Neural progenitor cell (in vitro differentiated cells): ENCODE measurements at regions not wholly inside any gene's neighbourhood (a gene's known extent, or its start where the extent isn't known, plus 50 kb on each side); places are given as distances from the start of the nearest gene placed in this dataset.

ENCODE experiments used
- DNase-seq: peaks from one replicate; pipeline ENCODE4 v3.0.0-alpha.2; 2016; ENCODE audit warnings: low spot score
- H2AFZ ChIP-seq: fragments of 200-600 bp; sonication (generic); replicated peaks from 2 replicates; pipeline ENCODE4 v1.6.1; 2016; ENCODE audit warnings: antibody characterized with exemption
- H3F3A ChIP-seq: fragments of 200-600 bp; sonication (generic); 2 replicates; pipeline ENCODE4 v1.6.1; 2016; ENCODE audit warnings: antibody characterized with exemption, low read depth
- H3K27ac ChIP-seq: fragments of 200-600 bp; sonication (generic); 2 replicates; pipeline ENCODE4 v1.5.1; 2016; ENCODE audit warnings: mild to moderate bottlenecking
- H3K27me3 ChIP-seq: fragments of 200-600 bp; sonication (generic); 2 replicates; pipeline ENCODE4 v1.6.1; 2016; ENCODE audit warnings: mild to moderate bottlenecking, moderate library complexity
- H3K36me3 ChIP-seq: fragments of 200-600 bp; sonication (generic); 2 replicates; pipeline ENCODE4 v1.5.1; 2016
- H3K4me1 ChIP-seq: fragments of 200-600 bp; sonication (generic); 2 replicates; pipeline ENCODE4 v1.6.1; 2016; ENCODE audit warnings: mixed run types
- H3K4me2 ChIP-seq: fragments of 200-600 bp; sonication (generic); 2 replicates; pipeline ENCODE4 v1.6.1; 2016
- H3K4me3 ChIP-seq: fragments of 200-600 bp; sonication (generic); 2 replicates; pipeline ENCODE4 v1.5.1; 2016
- H3K79me2 ChIP-seq: fragments of 200-600 bp; sonication (generic); 2 replicates; pipeline ENCODE4 v1.6.1; 2016; ENCODE audit warnings: low read depth
- H3K9ac ChIP-seq: fragments of 200-600 bp; sonication (generic); 2 replicates; pipeline ENCODE4 v1.6.1; 2016
- H3K9me3 ChIP-seq: fragments of 200-600 bp; sonication (generic); 2 replicates; pipeline ENCODE4 v1.5.1; 2016; ENCODE audit warnings: low read depth
- H4K20me1 ChIP-seq: fragments of 200-600 bp; sonication (generic); 2 replicates; pipeline ENCODE4 v1.6.1; 2016; ENCODE audit warnings: low read depth
- H3K27ac Mint-ChIP-seq: 3 replicates; pipeline ENCODE4 v1.8.0; 2021; ENCODE audit warnings: mixed read lengths
- H3K27me3 Mint-ChIP-seq: 2 replicates; pipeline ENCODE4 v1.8.0; 2022; ENCODE audit warnings: low read depth, mild to moderate bottlenecking, inconsistent platforms, moderate library complexity, mixed read lengths; ENCODE audit not compliant: insufficient read depth
- H3K36me3 Mint-ChIP-seq: 3 replicates; pipeline ENCODE4 v1.8.0; 2021; ENCODE audit warnings: mixed read lengths
- H3K4me1 Mint-ChIP-seq: 3 replicates; pipeline ENCODE4 v1.8.0; 2021; ENCODE audit warnings: mixed read lengths
- H3K4me3 Mint-ChIP-seq: 3 replicates; pipeline ENCODE4 v1.8.0; 2021; ENCODE audit warnings: mild to moderate bottlenecking, moderate library complexity, mixed read lengths
- H3K9me3 Mint-ChIP-seq: 3 replicates; pipeline ENCODE4 v1.8.0; 2020; ENCODE audit warnings: mixed read lengths
- EZH2 ChIP-seq: fragments of 200-600 bp; sonication (generic); IDR thresholded peaks from 2 replicates; pipeline ENCODE4 v1.6.1; 2017; ENCODE audit warnings: antibody characterized with exemption, mild to moderate bottlenecking, moderate library complexity
- EZH2phosphoT487 ChIP-seq: fragments of 200-600 bp; sonication (generic); IDR thresholded peaks from 2 replicates; pipeline ENCODE4 v1.6.1; 2017; ENCODE audit warnings: antibody characterized with exemption
- TF ChIP-seq, protein P1 (sequence below): fragments of 200-600 bp; sonication (generic); IDR thresholded peaks from 2 replicates; pipeline ENCODE4 v1.5.1; 2017; ENCODE audit warnings: antibody characterized with exemption, mild to moderate bottlenecking

DNA sequence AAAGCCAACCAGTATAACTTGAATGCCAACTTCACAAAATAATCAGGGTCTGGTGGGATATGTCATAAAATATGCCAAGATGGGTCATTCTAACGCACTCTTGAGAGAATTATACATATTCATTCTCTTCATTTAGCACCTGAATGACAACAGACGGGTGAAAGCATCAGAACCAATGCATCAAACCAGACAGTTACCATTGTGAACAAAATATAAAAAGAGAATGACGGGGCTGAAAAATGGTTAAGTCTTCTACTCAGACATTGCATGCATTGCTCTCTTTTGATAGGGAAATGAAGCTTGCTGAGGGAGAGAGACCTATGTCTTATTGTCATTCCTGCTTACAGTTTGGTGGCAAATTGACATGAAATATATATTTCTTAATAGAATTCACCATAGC, 702.1 kb downstream of the NOVA1 start:
- no peak overlapping the region for H3K4me2 ChIP-seq
- no peak for DNase-seq

DNA sequence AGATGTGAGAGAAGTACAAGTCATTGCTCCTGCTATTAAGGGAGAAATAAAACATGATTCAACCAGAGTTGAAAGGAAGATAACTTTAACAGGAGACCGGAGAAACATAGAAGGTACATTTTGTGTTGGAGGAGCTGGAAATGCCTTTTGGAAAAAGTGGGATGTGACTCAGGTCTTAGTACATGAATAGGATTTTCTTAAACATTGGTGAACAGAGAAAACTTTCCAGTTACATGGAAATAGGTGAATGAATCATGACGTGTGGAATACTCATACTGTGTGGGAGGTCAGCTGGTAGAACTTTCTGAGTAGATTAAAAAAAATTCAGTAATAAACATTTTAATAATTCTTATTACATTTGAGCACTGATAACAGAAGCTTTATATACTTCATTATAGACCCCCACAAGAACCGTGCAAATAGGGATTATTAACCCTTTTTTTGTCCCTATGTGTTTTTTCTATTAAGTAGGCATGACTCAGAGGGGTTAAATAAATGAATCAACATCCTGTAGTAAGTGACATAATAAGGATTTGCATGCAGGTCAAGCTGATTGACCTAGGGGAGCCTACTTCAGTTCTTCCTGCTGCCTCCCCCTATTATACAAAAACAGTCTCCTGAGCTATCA, 710.5 kb downstream of the NOVA1 start:
- no peak for TF ChIP-seq EZH2
- TF ChIP-seq EZH2phosphoT487: no peak
- TF ChIP-seq, protein P1, sequence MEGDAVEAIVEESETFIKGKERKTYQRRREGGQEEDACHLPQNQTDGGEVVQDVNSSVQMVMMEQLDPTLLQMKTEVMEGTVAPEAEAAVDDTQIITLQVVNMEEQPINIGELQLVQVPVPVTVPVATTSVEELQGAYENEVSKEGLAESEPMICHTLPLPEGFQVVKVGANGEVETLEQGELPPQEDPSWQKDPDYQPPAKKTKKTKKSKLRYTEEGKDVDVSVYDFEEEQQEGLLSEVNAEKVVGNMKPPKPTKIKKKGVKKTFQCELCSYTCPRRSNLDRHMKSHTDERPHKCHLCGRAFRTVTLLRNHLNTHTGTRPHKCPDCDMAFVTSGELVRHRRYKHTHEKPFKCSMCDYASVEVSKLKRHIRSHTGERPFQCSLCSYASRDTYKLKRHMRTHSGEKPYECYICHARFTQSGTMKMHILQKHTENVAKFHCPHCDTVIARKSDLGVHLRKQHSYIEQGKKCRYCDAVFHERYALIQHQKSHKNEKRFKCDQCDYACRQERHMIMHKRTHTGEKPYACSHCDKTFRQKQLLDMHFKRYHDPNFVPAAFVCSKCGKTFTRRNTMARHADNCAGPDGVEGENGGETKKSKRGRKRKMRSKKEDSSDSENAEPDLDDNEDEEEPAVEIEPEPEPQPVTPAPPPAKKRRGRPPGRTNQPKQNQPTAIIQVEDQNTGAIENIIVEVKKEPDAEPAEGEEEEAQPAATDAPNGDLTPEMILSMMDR: no peak
- no peak for DNase-seq
- no peak overlapping the region for H3K4me3 Mint-ChIP-seq
- no peaks in the 10 kb centered on the region for H3F3A ChIP-seq
- no peak overlapping the region for H3K4me2 ChIP-seq
- H3K27ac ChIP-seq: no peak overlapping the region
- no peaks in the 10 kb centered on the region for H3K27me3 ChIP-seq
- H2AFZ ChIP-seq: no peak overlapping the region
- no peak overlapping the region for H3K27ac Mint-ChIP-seq
- H3K9me3 Mint-ChIP-seq: no peaks in the 10 kb centered on the region
- no peaks in the 10 kb centered on the region for H3K9me3 ChIP-seq
- no peak overlapping the region for H3K4me3 ChIP-seq
- no peaks in the 10 kb centered on the region for H3K36me3 ChIP-seq
- no peaks in the 10 kb centered on the region for H4K20me1 ChIP-seq
- peaks cover 3% of the 10 kb centered on the region for H3K36me3 Mint-ChIP-seq
- no peak overlapping the region for H3K9ac ChIP-seq
- H3K4me1 Mint-ChIP-seq: peaks cover 11% of the 10 kb centered on the region
- no peaks in the 10 kb centered on the region for H3K79me2 ChIP-seq
- no peaks in the 10 kb centered on the region for H3K27me3 Mint-ChIP-seq
- H3K4me1 ChIP-seq: peaks cover 11% of the 10 kb centered on the region

More for the DNA sequence above, 702.1 kb downstream of the NOVA1 start:
- Histone ChIP-seq H3K4me1 (no peaks in the 10 kb centered on the region), H3K36me3 (no peaks in the 10 kb centered on the region), H3K27me3 (no peaks in the 10 kb centered on the region), H3K79me2 (no peaks in the 10 kb centered on the region), H3K9ac (no peak overlapping the region), H3K27ac (no peak overlapping the region), H2AFZ (no peak overlapping the region), H3F3A (no peaks in the 10 kb centered on the region), H3K9me3 (no peaks in the 10 kb centered on the region), H3K4me3 (no peak overlapping the region), H4K20me1 (no peaks in the 10 kb centered on the region)
- Mint-ChIP-seq H3K4me1 (no peaks in the 10 kb centered on the region), H3K9me3 (no peaks in the 10 kb centered on the region), H3K36me3 (peaks cover 3% of the 10 kb centered on the region), H3K27ac (no peak overlapping the region), H3K4me3 (no peak overlapping the region), H3K27me3 (no peaks in the 10 kb centered on the region)
- no peak for TF ChIP-seq EZH2phosphoT487
- TF ChIP-seq EZH2: no peak
- TF ChIP-seq, protein P1: no peak

DNA sequence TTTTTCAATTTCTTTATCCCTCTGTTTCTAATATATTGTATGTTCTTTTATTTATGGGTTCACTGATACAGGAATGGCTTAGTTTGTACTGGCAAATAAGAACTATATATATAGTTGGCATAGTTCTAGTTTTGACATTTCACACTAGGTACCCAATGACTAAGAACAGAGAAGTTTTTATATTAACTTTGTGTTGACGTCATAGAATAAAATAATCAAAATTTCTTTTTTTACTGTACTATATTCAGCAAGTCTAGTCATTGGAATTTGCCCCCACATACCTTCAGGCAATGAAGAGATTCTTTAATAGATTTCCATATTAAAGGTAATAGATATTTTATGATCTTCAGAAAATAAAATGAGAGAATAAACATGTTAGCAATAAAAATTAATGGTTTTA, 713.2 kb downstream of the NOVA1 start:
- H2AFZ ChIP-seq: no peak overlapping the region
- H3K4me3 ChIP-seq: no peak overlapping the region
- Mint-ChIP-seq H3K9me3 (no peaks in the 10 kb centered on the region), H3K4me1 (peaks cover 11% of the 10 kb centered on the region), H3K4me3 (no peak overlapping the region), H3K36me3 (no peaks in the 10 kb centered on the region), H3K27ac (no peak overlapping the region), H3K27me3 (no peaks in the 10 kb centered on the region)
- no peaks in the 10 kb centered on the region for H3F3A ChIP-seq
- peaks cover 11% of the 10 kb centered on the region for H3K4me1 ChIP-seq
- TF ChIP-seq, protein P1: no peak
- no peak for TF ChIP-seq EZH2
- TF ChIP-seq EZH2phosphoT487: no peak
- no peaks in the 10 kb centered on the region for H3K79me2 ChIP-seq
- no peak overlapping the region for H3K9ac ChIP-seq
- no peak for DNase-seq
- no peaks in the 10 kb centered on the region for H4K20me1 ChIP-seq
- no peak overlapping the region for H3K27ac ChIP-seq
- H3K9me3 ChIP-seq: no peaks in the 10 kb centered on the region
- H3K4me2 ChIP-seq: no peak overlapping the region
- H3K27me3 ChIP-seq: no peaks in the 10 kb centered on the region
- H3K36me3 ChIP-seq: no peaks in the 10 kb centered on the region
